ENCODE measurements at regions not wholly inside any gene's neighbourhood (a gene's known extent, or its start where the extent isn't known, plus 50 kb on each side); places are given as distances from the start of the nearest gene placed in this dataset.
"Not testable (repeated sequence)": the region's sequence is repeated elsewhere in the genome, so short reads cannot be mapped to it uniquely, and the experiment has no call there.

- H3K27me3 ChIP-seq (ENCODE audit: insufficient read depth, low read length); H3K4me3 ChIP-seq (ENCODE audit: low read length in 2 of 2); H3K36me3 Mint-ChIP-seq; H3K9me3 ChIP-seq (ENCODE audit: control insufficient read depth in 1 of 2, low read length in 2 of 2); H3K27ac ChIP-seq (ENCODE audit: low read depth, low read length); H3K4me1 ChIP-seq (ENCODE audit: insufficient read depth, low read length); CTCF ChIA-PET (ENCODE audit: partially characterized antibody); DNase-seq; POLR2A ChIA-PET (ENCODE audit: partially characterized antibody); H3K27ac Mint-ChIP-seq; H3K4me1 Mint-ChIP-seq; H3K36me3 ChIP-seq (ENCODE audit: insufficient read depth, low read length); H3K27me3 Mint-ChIP-seq; intact Hi-C loops (cut with micrococcal nuclease); H3K4me3 Mint-ChIP-seq: not testable (repeated sequence)
- H3K9me3 Mint-ChIP-seq = peaks cover 2 to 20% (median 6%) of the 10 kb centered on the region in 8 donors
These were observed 373.1 kb upstream of the TMTC1 start for GRCh38 chr12:30156833-30157232.

- H3K36me3 ChIP-seq (ENCODE audit: insufficient read depth, low read length) = no peaks in the 10 kb centered on the region
- no peak overlapping the region for H3K4me3 ChIP-seq (ENCODE audit: low read length in 2 of 2)
- intact Hi-C loops (cut with micrococcal nuclease) = no loop called here
- ChIA-PET CTCF (ENCODE audit: partially characterized antibody) (no interaction called here), POLR2A (ENCODE audit: partially characterized antibody) (no interaction called here)
- no peak overlapping the region for H3K27ac ChIP-seq (ENCODE audit: low read depth, low read length)
- no peaks in the 10 kb centered on the region for H3K27me3 ChIP-seq (ENCODE audit: insufficient read depth, low read length)
- H3K27me3 Mint-ChIP-seq = peaks cover 0 to 1% of the 10 kb centered on the region in 2 donors
- H3K4me3 Mint-ChIP-seq = no peak overlapping the region
- no peaks in the 10 kb centered on the region for H3K4me1 ChIP-seq (ENCODE audit: insufficient read depth, low read length)
- H3K27ac Mint-ChIP-seq = no peak overlapping the region
- no peaks in the 10 kb centered on the region for H3K9me3 ChIP-seq (ENCODE audit: control insufficient read depth in 1 of 2, low read length in 2 of 2)
- H3K36me3 Mint-ChIP-seq = no peaks in the 10 kb centered on the region
- no peaks in the 10 kb centered on the region for H3K4me1 Mint-ChIP-seq
- no peak for DNase-seq
- H3K9me3 Mint-ChIP-seq = peaks cover 2 to 22% (median 5%) of the 10 kb centered on the region in 8 donors
These were observed 371.4 kb upstream of the TMTC1 start for GRCh38 chr12:30155001-30155730.

GRCh38 chr12:30153981-30154380 lies 370.2 kb upstream of the TMTC1 start:
- intact Hi-C loops (cut with micrococcal nuclease) = no loop called here
- no peak overlapping the region for H3K27ac Mint-ChIP-seq
- no peaks in the 10 kb centered on the region for H3K4me1 ChIP-seq (ENCODE audit: insufficient read depth, low read length)
- no peaks in the 10 kb centered on the region for H3K9me3 ChIP-seq (ENCODE audit: control insufficient read depth in 1 of 2, low read length in 2 of 2)
- no peak for DNase-seq
- peaks cover 2 to 22% (median 5%) of the 10 kb centered on the region in 8 donors for H3K9me3 Mint-ChIP-seq
- no peak overlapping the region for H3K4me3 Mint-ChIP-seq
- H3K4me3 ChIP-seq (ENCODE audit: low read length in 2 of 2) = no peak overlapping the region
- no peaks in the 10 kb centered on the region for H3K36me3 ChIP-seq (ENCODE audit: insufficient read depth, low read length)
- no peaks in the 10 kb centered on the region for H3K27me3 Mint-ChIP-seq
- H3K27me3 ChIP-seq (ENCODE audit: insufficient read depth, low read length) = no peaks in the 10 kb centered on the region
- CTCF ChIA-PET (ENCODE audit: partially characterized antibody) = no interaction called here
- no peaks in the 10 kb centered on the region for H3K4me1 Mint-ChIP-seq
- H3K27ac ChIP-seq (ENCODE audit: low read depth, low read length) = no peak overlapping the region
- H3K36me3 Mint-ChIP-seq = no peaks in the 10 kb centered on the region
- POLR2A ChIA-PET (ENCODE audit: partially characterized antibody) = no interaction called here

GRCh38 chr12:30152705-30153104 lies 369.0 kb upstream of the TMTC1 start:
- DNase-seq = no peak
- peaks cover 2 to 20% (median 5%) of the 10 kb centered on the region in 8 donors for H3K9me3 Mint-ChIP-seq
- intact Hi-C loops (cut with micrococcal nuclease) = no loop called here
- no peaks in the 10 kb centered on the region for H3K36me3 Mint-ChIP-seq
- Histone ChIP-seq H3K4me3 (ENCODE audit: low read length in 2 of 2) (no peak overlapping the region), H3K27me3 (ENCODE audit: insufficient read depth, low read length) (no peaks in the 10 kb centered on the region), H3K4me1 (ENCODE audit: insufficient read depth, low read length) (no peaks in the 10 kb centered on the region), H3K27ac (ENCODE audit: low read depth, low read length) (no peak overlapping the region), H3K9me3 (ENCODE audit: control insufficient read depth in 1 of 2, low read length in 2 of 2) (no peaks in the 10 kb centered on the region), H3K36me3 (ENCODE audit: insufficient read depth, low read length) (no peaks in the 10 kb centered on the region)
- no peak overlapping the region for H3K27ac Mint-ChIP-seq
- POLR2A ChIA-PET (ENCODE audit: partially characterized antibody) = no interaction called here
- H3K4me3 Mint-ChIP-seq = no peak overlapping the region
- CTCF ChIA-PET (ENCODE audit: partially characterized antibody) = no interaction called here
- H3K27me3 Mint-ChIP-seq = peaks cover 0 to 2% of the 10 kb centered on the region in 2 donors
- no peaks in the 10 kb centered on the region for H3K4me1 Mint-ChIP-seq

GRCh38 chr12:30151831-30152230 lies 368.1 kb upstream of the TMTC1 start:
- Histone ChIP-seq H3K9me3 (ENCODE audit: control insufficient read depth in 1 of 2, low read length in 2 of 2) (no peaks in the 10 kb centered on the region), H3K4me3 (ENCODE audit: low read length in 2 of 2) (no peak overlapping the region), H3K4me1 (ENCODE audit: insufficient read depth, low read length) (no peaks in the 10 kb centered on the region), H3K36me3 (ENCODE audit: insufficient read depth, low read length) (no peaks in the 10 kb centered on the region), H3K27ac (ENCODE audit: low read depth, low read length) (no peak overlapping the region), H3K27me3 (ENCODE audit: insufficient read depth, low read length) (no peaks in the 10 kb centered on the region)
- Mint-ChIP-seq H3K9me3 (peaks cover 2 to 20% (median 5%) of the 10 kb centered on the region in 8 donors), H3K4me3 (no peak overlapping the region), H3K36me3 (no peaks in the 10 kb centered on the region), H3K27ac (no peak overlapping the region), H3K27me3 (peaks cover 0 to 2% of the 10 kb centered on the region in 2 donors), H3K4me1 (no peaks in the 10 kb centered on the region)
- intact Hi-C loops (cut with micrococcal nuclease) = no loop called here
- no peak for DNase-seq
- ChIA-PET CTCF (ENCODE audit: partially characterized antibody) (no interaction called here), POLR2A (ENCODE audit: partially characterized antibody) (no interaction called here)

GRCh38 chr12:30146561-30146960 lies 362.8 kb upstream of the TMTC1 start:
- Histone ChIP-seq H3K27ac (ENCODE audit: low read depth, low read length) (no peak overlapping the region), H3K4me1 (ENCODE audit: insufficient read depth, low read length) (no peaks in the 10 kb centered on the region), H3K27me3 (ENCODE audit: insufficient read depth, low read length) (no peaks in the 10 kb centered on the region), H3K36me3 (ENCODE audit: insufficient read depth, low read length) (no peaks in the 10 kb centered on the region), H3K9me3 (ENCODE audit: control insufficient read depth in 1 of 2, low read length in 2 of 2) (no peaks in the 10 kb centered on the region), H3K4me3 (ENCODE audit: low read length in 2 of 2) (no peak overlapping the region)
- no peak for DNase-seq
- Mint-ChIP-seq H3K9me3 (peaks cover 0 to 5% (median 0%) of the 10 kb centered on the region in 8 donors), H3K27me3 (peaks cover 0 to 2% of the 10 kb centered on the region in 2 donors), H3K27ac (no peak overlapping the region), H3K4me1 (no peaks in the 10 kb centered on the region), H3K4me3 (no peak overlapping the region), H3K36me3 (no peaks in the 10 kb centered on the region)
- intact Hi-C loops (cut with micrococcal nuclease) = no loop called here
- ChIA-PET CTCF (ENCODE audit: partially characterized antibody) (no interaction called here), POLR2A (ENCODE audit: partially characterized antibody) (no interaction called here)

GRCh38 chr12:30145684-30146032 lies 361.9 kb upstream of the TMTC1 start:
- H3K4me3 Mint-ChIP-seq = no peak overlapping the region
- H3K9me3 Mint-ChIP-seq = peaks cover 0 to 5% (median 0%) of the 10 kb centered on the region in 8 donors
- Histone ChIP-seq H3K4me3 (ENCODE audit: low read length in 2 of 2) (no peak overlapping the region), H3K9me3 (ENCODE audit: control insufficient read depth in 1 of 2, low read length in 2 of 2) (no peaks in the 10 kb centered on the region), H3K4me1 (ENCODE audit: insufficient read depth, low read length) (no peaks in the 10 kb centered on the region), H3K36me3 (ENCODE audit: insufficient read depth, low read length) (no peaks in the 10 kb centered on the region), H3K27me3 (ENCODE audit: insufficient read depth, low read length) (no peaks in the 10 kb centered on the region), H3K27ac (ENCODE audit: low read depth, low read length) (no peak overlapping the region)
- CTCF ChIA-PET (ENCODE audit: partially characterized antibody) = no interaction called here
- H3K36me3 Mint-ChIP-seq = no peaks in the 10 kb centered on the region
- no peaks in the 10 kb centered on the region for H3K4me1 Mint-ChIP-seq
- POLR2A ChIA-PET (ENCODE audit: partially characterized antibody) = no interaction called here
- intact Hi-C loops (cut with micrococcal nuclease) = no loop called here
- H3K27ac Mint-ChIP-seq = no peak overlapping the region
- DNase-seq = no peak
- peaks cover 0 to 2% of the 10 kb centered on the region in 2 donors for H3K27me3 Mint-ChIP-seq
